ENCODE measurements at regions not wholly inside any gene's neighbourhood (a gene's known extent, or its start where the extent isn't known, plus 50 kb on each side); places are given as distances from the start of the nearest gene placed in this dataset.

DNA sequence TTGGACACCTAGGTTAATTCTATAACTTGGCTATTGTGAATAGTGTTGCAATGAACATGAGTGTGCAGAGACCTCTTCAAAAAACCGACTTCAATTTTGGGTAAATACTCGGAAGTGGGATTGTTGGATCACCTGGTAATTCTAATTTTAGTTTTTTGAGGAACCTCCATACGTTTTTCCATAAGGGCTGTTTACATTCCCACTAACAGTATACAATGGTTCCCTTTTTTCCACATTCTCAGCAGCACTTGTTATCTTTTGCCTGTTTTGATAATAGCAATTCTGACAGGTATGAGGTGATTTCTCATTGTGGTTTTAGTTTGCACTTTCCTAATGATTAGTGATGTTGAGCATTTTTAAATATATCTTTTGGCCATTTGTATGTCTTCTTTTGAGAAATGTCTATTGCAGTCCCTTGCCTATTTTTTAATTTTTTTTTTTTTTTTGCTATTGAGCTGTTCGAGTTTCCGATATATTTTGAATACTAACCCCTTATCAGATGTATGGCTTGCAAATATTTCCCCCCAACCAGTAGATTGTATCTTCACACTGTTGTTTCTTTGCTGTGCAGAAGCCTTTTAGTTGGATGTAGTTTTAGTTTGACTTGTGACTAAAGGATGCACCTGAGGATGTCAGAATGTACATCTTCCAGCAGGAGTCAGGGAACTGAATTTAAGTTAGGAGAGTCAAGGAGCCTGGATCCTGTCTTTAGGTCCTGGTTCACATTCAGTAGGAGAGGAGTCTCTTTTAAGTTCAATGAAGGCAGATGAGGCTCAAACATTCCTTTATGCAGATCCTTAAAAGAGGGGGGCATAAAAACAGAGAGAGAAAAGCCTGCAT, 120.0 kb downstream of the S1PR1 start:
- TF ChIP-seq, protein P1, sequence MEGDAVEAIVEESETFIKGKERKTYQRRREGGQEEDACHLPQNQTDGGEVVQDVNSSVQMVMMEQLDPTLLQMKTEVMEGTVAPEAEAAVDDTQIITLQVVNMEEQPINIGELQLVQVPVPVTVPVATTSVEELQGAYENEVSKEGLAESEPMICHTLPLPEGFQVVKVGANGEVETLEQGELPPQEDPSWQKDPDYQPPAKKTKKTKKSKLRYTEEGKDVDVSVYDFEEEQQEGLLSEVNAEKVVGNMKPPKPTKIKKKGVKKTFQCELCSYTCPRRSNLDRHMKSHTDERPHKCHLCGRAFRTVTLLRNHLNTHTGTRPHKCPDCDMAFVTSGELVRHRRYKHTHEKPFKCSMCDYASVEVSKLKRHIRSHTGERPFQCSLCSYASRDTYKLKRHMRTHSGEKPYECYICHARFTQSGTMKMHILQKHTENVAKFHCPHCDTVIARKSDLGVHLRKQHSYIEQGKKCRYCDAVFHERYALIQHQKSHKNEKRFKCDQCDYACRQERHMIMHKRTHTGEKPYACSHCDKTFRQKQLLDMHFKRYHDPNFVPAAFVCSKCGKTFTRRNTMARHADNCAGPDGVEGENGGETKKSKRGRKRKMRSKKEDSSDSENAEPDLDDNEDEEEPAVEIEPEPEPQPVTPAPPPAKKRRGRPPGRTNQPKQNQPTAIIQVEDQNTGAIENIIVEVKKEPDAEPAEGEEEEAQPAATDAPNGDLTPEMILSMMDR (IDR thresholded peaks at IDR 0.05) = no peak
- TF ChIP-seq POLR2A (IDR thresholded peaks at IDR 0.05) = no peak
